Activated naive CD8-positive, alpha-beta T cell treated with anti-CD3 and anti-CD28 coated beads, Interleukin-2, amount 50 U/mL, for 24 hours (primary cell): ENCODE measurements at regions not wholly inside any gene's neighbourhood (a gene's known extent, or its start where the extent isn't known, plus 50 kb on each side); places are given as distances from the start of the nearest gene placed in this dataset.
"Not testable (repeated sequence)": the region's sequence is repeated elsewhere in the genome, so short reads cannot be mapped to it uniquely, and the experiment has no call there.

ENCODE experiments used
- ATAC-seq: fragments of 150-1000 bp; cut with Tn5 transposase; one replicate; pipeline ENCODE4 v1.10.0; 2021
- DNase-seq: peaks from one replicate; pipeline ENCODE4 v3.0.0; 2021
- H3K27ac Mint-ChIP-seq: one replicate; pipeline ENCODE4 v1.8.0; 2021; ENCODE audit warnings: mild to moderate bottlenecking, mixed read lengths
- H3K27me3 Mint-ChIP-seq: one replicate; pipeline ENCODE4 v1.8.0; 2021; ENCODE audit warnings: mixed read lengths
- H3K36me3 Mint-ChIP-seq: one replicate; pipeline ENCODE4 v1.8.0; 2021; ENCODE audit warnings: low read depth, mixed read lengths
- H3K4me1 Mint-ChIP-seq: one replicate; pipeline ENCODE4 v1.8.0; 2021; ENCODE audit warnings: mixed read lengths
- H3K4me3 Mint-ChIP-seq: one replicate; pipeline ENCODE4 v1.8.0; 2021; ENCODE audit warnings: mild to moderate bottlenecking, moderate library complexity, mixed read lengths
- H3K9me3 Mint-ChIP-seq: one replicate; pipeline ENCODE4 v1.8.0; 2021; ENCODE audit warnings: mixed read lengths

GRCh38 chr7:142487124-142487523 lies 229.3 kb upstream of the PRSS58 start:
- ATAC-seq, result no peak
- H3K4me3 Mint-ChIP-seq, result no peak overlapping the region
- peaks cover 25% of the 10 kb centered on the region for H3K4me1 Mint-ChIP-seq

GRCh38 chr7:142485617-142486226 lies 227.9 kb upstream of the PRSS58 start:
- no peak overlapping the region for H3K27ac Mint-ChIP-seq
- H3K27me3 Mint-ChIP-seq, result no peaks in the 10 kb centered on the region
- no peaks in the 10 kb centered on the region for H3K36me3 Mint-ChIP-seq
- no peaks in the 10 kb centered on the region for H3K9me3 Mint-ChIP-seq
- ATAC-seq (peak; percentile 48), DNase-seq (peak; percentile 41)
- no peak overlapping the region for H3K4me3 Mint-ChIP-seq
- H3K4me1 Mint-ChIP-seq, result peaks cover 24% of the 10 kb centered on the region

More at GRCh38 chr7:142487124-142487523, 229.3 kb upstream of the PRSS58 start:
- no peaks in the 10 kb centered on the region for H3K36me3 Mint-ChIP-seq
- DNase-seq, result no peak
- no peaks in the 10 kb centered on the region for H3K9me3 Mint-ChIP-seq
- no peaks in the 10 kb centered on the region for H3K27me3 Mint-ChIP-seq
- no peak overlapping the region for H3K27ac Mint-ChIP-seq

- peaks cover 31% of the 10 kb centered on the region for H3K4me1 Mint-ChIP-seq
- H3K27ac Mint-ChIP-seq, result no peak overlapping the region
- DNase-seq (no peak), ATAC-seq (no peak)
- H3K9me3 Mint-ChIP-seq, result no peaks in the 10 kb centered on the region
- no peaks in the 10 kb centered on the region for H3K27me3 Mint-ChIP-seq
- no peaks in the 10 kb centered on the region for H3K36me3 Mint-ChIP-seq
- no peak overlapping the region for H3K4me3 Mint-ChIP-seq
These were observed 225.9 kb upstream of the PRSS58 start for GRCh38 chr7:142483659-142484317.

- Mint-ChIP-seq H3K27ac (peak overlapping the region; percentile 74), H3K27me3 (no peaks in the 10 kb centered on the region), H3K4me1 (peaks cover 37% of the 10 kb centered on the region), H3K36me3 (peaks cover 3% of the 10 kb centered on the region), H3K9me3 (no peaks in the 10 kb centered on the region), H3K4me3 (peak overlapping the region; percentile 32)
- DNase-seq (peak; percentile 71), ATAC-seq (peak; percentile 80)
These were observed 225.2 kb upstream of the PRSS58 start for GRCh38 chr7:142482891-142483658.

- Mint-ChIP-seq H3K36me3 (peaks cover 3% of the 10 kb centered on the region), H3K27ac (peak overlapping the region; percentile 29), H3K27me3 (no peaks in the 10 kb centered on the region), H3K4me3 (no peak overlapping the region), H3K9me3 (no peaks in the 10 kb centered on the region), H3K4me1 (peaks cover 49% of the 10 kb centered on the region)
- ATAC-seq (no peak), DNase-seq (no peak)
These were observed 223.7 kb upstream of the PRSS58 start for GRCh38 chr7:142481548-142481947.

- Mint-ChIP-seq H3K27me3 (no peaks in the 10 kb centered on the region), H3K4me3 (no peak overlapping the region), H3K4me1 (peaks cover 55% of the 10 kb centered on the region)
These were observed 220.8 kb upstream of the PRSS58 start for GRCh38 chr7:142478479-142479220.

GRCh38 chr7:142477801-142478200 lies 219.9 kb upstream of the PRSS58 start:
- not testable (repeated sequence) for DNase-seq, H3K9me3 Mint-ChIP-seq, H3K27me3 Mint-ChIP-seq, H3K36me3 Mint-ChIP-seq, H3K4me3 Mint-ChIP-seq, ATAC-seq
- Mint-ChIP-seq H3K27ac (peak overlapping the region; percentile 72), H3K4me1 (peaks cover 52% of the 10 kb centered on the region)

More at GRCh38 chr7:142478479-142479220, 220.8 kb upstream of the PRSS58 start:
- H3K9me3 Mint-ChIP-seq, result no peaks in the 10 kb centered on the region
- DNase-seq (peak; percentile 36), ATAC-seq (peak; percentile 33)
- peaks cover 3% of the 10 kb centered on the region for H3K36me3 Mint-ChIP-seq
- peak overlapping the region; percentile 72 for H3K27ac Mint-ChIP-seq

DNA sequence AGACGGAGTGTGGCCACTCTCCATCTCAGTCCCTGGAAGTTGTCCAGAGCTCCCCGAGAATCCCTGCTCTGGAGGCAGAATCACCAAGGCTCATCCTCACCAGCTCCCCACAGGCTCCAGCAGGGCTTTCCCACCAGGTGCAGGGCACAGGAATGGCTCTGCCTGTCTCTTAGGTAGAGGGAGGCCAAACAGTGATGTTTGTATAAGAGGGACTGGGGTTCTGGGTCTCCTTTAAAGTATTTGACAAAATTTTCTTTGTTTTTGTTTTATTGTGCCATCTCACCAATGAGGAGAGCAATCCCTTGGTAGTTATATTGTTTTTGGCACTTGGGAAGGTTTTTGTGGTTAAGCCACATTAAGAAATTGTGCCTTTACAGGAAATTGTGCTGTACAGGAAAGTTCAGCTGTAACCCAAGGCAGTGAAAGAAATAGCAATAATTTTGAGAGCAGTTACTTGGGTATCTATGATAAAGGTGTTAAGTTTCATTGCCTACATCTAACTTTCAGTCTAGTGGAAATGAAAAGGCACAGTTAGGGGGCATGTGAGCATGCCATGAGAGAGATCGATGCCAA lies 219.3 kb upstream of the PRSS58 start:
- DNase-seq (no peak), ATAC-seq (no peak)
- H3K27ac Mint-ChIP-seq, result no peak overlapping the region
- no peaks in the 10 kb centered on the region for H3K9me3 Mint-ChIP-seq
- H3K4me1 Mint-ChIP-seq, result peaks cover 48% of the 10 kb centered on the region
- H3K36me3 Mint-ChIP-seq, result peaks cover 3% of the 10 kb centered on the region
- no peak overlapping the region for H3K4me3 Mint-ChIP-seq
- no peaks in the 10 kb centered on the region for H3K27me3 Mint-ChIP-seq

- DNase-seq (no peak), ATAC-seq (no peak)
- no peaks in the 10 kb centered on the region for H3K27me3 Mint-ChIP-seq
- H3K4me1 Mint-ChIP-seq, result peaks cover 45% of the 10 kb centered on the region
- H3K9me3 Mint-ChIP-seq, result no peaks in the 10 kb centered on the region
- no peak overlapping the region for H3K27ac Mint-ChIP-seq
- peaks cover 3% of the 10 kb centered on the region for H3K36me3 Mint-ChIP-seq
- no peak overlapping the region for H3K4me3 Mint-ChIP-seq
These were observed 218.2 kb upstream of the PRSS58 start for GRCh38 chr7:142476077-142476476.

GRCh38 chr7:142471820-142472219 lies 214.0 kb upstream of the PRSS58 start:
- H3K27me3 Mint-ChIP-seq, result no peaks in the 10 kb centered on the region
- H3K36me3 Mint-ChIP-seq, result no peaks in the 10 kb centered on the region
- ATAC-seq (no peak), DNase-seq (no peak)
- no peak overlapping the region for H3K4me3 Mint-ChIP-seq
- H3K27ac Mint-ChIP-seq, result no peak overlapping the region
- H3K9me3 Mint-ChIP-seq, result no peaks in the 10 kb centered on the region
- H3K4me1 Mint-ChIP-seq, result peaks cover 42% of the 10 kb centered on the region

DNA sequence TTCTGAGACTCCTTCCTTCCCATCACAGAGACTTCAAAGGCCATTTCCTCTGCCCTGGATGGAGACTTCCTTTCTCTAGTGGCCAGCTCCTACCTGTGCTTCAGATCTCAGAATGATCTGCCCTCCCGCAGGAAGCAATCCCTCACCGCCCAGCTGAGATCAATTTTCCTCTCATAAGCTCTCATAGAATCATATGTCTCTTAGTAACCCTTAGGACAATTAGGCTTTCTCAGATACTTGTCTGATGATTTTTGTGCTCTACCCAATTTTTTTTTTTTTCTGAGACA lies 212.6 kb upstream of the PRSS58 start:
- Mint-ChIP-seq H3K9me3 (no peaks in the 10 kb centered on the region), H3K4me1 (peaks cover 36% of the 10 kb centered on the region), H3K36me3 (no peaks in the 10 kb centered on the region), H3K27me3 (no peaks in the 10 kb centered on the region), H3K4me3 (no peak overlapping the region), H3K27ac (no peak overlapping the region)
- DNase-seq (no peak), ATAC-seq (no peak)

DNA sequence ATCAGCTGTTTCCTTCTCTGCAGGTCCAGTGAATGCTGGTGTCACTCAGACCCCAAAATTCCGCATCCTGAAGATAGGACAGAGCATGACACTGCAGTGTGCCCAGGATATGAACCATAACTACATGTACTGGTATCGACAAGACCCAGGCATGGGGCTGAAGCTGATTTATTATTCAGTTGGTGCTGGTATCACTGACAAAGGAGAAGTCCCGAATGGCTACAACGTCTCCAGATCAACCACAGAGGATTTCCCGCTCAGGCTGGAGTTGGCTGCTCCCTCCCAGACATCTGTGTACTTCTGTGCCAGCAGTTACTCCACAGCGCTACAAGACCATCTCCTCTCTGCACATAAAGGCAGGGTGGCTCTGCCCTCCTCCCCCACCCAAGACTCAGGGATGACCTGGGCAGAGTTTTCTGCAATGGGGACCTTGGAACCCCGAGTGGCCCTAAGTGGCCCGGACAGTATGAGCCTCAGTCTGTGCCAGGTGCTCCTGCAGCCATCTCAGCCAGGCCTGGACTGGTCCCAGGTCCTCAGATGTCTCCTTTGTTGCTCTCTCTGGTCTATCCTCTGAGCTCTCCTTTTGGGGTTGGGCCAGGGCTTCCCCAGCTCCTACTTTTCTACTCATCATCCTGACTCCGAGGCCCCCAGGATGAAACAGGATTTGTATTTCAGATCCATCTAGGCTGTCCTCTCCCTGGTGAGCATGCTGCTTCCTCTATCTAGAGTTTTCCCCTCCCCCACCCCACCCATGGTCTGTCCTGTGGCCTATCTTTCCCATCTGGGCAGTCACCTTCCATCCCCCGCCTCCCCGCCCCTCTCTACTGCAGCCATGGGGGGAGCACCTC lies 212.1 kb upstream of the PRSS58 start:
- DNase-seq, result no peak
- H3K4me1 Mint-ChIP-seq, result peaks cover 33% of the 10 kb centered on the region
- H3K36me3 Mint-ChIP-seq, result no peaks in the 10 kb centered on the region
- H3K27ac Mint-ChIP-seq, result no peak overlapping the region
- H3K4me3 Mint-ChIP-seq, result no peak overlapping the region
- H3K9me3 Mint-ChIP-seq, result no peaks in the 10 kb centered on the region
- ATAC-seq, result no peak
- no peaks in the 10 kb centered on the region for H3K27me3 Mint-ChIP-seq

DNA sequence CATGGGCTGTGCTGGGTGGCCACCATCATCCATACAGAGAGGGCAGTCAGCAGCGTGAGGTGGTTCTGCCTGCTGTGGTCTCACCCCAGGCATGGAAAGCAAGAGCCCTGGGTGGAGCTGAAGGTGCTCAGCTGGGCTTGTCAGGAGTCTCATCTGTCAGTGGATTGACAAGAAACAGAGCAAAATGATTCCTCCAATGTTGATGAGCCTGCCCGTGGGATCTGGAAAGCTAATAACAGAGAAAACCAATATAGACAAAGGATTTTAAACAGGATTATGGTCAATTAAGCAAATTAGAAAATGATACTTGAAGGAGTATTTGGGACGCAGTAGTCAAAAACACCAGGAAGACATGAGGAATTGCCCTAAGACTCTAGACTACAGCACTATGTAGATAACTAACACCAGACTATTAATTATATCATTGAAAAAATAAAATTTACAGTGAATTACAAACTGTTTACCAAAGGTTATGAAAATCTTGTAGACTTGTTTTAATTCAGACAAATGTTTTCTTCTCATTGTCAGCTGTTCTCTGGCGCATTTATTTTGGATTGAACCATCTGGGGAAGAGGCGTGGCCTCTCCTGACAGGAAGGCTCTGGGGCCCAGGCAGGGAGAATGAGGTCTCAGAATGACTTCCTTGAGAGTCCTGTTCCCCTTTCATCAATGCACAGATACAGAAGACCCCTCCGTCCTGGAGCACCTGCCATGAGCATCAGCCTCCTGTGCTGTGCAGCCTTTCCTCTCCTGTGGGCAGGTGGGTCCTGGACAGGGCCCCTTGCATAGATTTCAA lies 211.2 kb upstream of the PRSS58 start:
- H3K27me3 Mint-ChIP-seq, result no peaks in the 10 kb centered on the region
- H3K36me3 Mint-ChIP-seq, result no peaks in the 10 kb centered on the region
- no peak for ATAC-seq
- DNase-seq, result no peak
- H3K4me3 Mint-ChIP-seq, result no peak overlapping the region
- H3K9me3 Mint-ChIP-seq, result no peaks in the 10 kb centered on the region
- H3K27ac Mint-ChIP-seq, result no peak overlapping the region
- H3K4me1 Mint-ChIP-seq, result peaks cover 31% of the 10 kb centered on the region
